GM18867 (cell line): ENCODE measurements at regions not wholly inside any gene's neighbourhood (a gene's known extent, or its start where the extent isn't known, plus 50 kb on each side); places are given as distances from the start of the nearest gene placed in this dataset.

Source experiments
- ATAC-seq: cut with Tn5 transposase; IDR thresholded peaks from one replicate; pipeline ENCODE4 v1.9.1; 2021; ENCODE audit warnings: mild to moderate bottlenecking, moderate library complexity; ENCODE audit not compliant: unreplicated experiment

DNA sequence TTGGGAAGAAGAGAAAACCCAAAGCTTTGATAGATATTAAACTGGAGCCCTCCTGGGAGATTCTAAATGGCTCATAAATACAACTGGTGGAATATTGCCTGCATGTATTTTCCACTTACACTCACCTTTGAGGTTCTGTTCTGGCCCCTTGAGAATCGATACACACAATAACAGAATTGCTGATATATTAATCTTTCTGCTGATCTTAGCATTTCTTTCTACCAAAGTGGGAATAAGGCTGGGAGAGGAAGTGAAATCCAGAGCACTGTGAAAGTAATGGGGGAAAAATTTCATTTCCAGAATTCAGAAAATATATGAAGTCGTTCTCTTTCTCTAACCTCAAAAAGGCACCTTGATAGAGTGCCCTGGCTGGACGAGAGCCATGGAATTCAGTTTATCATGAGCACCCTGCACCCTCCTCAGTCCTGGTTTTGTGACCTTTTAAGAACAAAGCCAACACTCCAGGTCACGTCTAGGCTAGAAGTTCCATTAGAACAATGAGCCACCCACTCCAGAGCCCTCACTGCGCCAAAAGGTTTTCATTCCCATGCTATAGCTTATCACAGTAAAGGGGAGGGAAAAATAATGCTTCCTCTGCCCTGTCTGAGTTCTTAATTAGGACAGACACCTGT lies 244.5 kb downstream of the CD83 start:
- no peak for ATAC-seq

DNA sequence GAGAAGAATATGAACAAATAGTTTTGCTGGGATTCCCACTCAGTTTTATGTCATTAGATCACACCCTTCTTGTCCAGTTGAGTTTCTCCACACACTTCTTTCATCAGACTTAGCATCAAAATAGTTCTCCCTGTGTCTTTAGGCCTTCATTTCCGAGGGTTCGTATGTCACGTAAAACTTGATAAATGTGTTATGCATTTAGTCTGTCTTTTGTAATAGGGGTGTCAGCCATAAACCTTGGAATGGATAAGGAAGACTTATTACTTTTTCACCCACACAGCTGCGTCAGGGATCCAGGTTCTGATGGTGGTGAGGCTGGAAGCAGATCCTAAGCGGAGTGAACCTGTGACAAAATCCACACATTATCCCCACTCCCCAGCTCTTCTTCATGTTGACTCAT lies 246.8 kb downstream of the CD83 start:
- no peak for ATAC-seq

DNA sequence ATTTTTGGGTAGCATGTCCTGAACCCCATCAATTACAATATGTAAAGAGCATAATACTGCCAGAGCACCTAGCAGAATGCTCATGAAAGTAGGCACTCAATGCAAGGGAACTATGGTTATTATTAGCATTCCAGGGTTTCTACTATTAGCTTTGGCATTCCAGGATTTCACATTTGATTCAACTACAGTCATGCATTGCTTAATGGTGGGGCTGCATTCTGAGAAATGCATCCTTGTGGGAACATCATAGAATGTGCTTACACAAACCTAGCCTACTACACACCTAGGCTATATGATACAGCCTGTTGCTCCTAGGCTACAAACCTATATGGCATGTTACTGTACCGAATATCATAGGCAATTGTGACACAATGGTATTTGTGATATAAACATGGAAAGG lies 247.8 kb downstream of the CD83 start:
- no peak for ATAC-seq

DNA sequence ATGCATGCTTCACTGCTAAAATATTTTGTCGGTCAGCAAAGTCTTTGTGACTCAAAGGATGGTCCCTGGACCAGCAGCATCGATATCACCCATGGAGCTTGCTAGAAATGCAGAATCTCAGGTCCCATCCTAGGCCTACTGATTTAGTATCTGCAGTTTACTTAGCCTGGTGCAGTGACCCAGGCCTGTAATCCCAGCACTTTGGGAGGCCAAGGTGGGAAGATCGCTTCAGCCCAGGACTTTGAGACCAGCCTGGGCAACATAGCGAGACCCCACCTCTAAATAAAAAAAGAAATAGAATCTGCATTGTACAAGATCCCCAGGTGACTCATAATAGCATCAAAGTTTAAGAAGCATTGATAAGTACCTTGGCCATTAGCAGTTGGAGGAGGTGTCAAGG lies 248.7 kb downstream of the CD83 start:
- no peak for ATAC-seq

- no peak for ATAC-seq
These were observed 249.3 kb downstream of the CD83 start for GRCh38 chr6:14366872-14367271.

DNA sequence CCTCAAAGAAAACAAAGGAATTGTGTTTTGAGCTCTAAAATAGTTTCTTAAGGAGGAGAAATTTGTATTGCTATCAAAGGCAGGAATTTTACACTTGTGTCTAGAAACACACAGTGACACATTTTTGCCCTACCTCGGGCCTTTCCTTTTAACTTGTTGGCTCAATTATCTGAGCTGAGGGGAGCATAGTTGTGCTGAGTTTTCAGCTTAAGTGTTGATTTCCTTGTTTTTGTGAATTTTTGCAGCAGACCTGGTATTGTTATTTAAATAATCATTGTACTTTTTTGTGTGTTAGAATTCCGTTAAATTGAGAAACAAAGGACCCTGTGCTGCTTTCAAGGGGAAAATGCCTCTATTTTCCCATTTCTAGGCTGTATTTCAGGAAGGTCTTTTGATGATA lies 249.7 kb downstream of the CD83 start:
- no peak for ATAC-seq

DNA sequence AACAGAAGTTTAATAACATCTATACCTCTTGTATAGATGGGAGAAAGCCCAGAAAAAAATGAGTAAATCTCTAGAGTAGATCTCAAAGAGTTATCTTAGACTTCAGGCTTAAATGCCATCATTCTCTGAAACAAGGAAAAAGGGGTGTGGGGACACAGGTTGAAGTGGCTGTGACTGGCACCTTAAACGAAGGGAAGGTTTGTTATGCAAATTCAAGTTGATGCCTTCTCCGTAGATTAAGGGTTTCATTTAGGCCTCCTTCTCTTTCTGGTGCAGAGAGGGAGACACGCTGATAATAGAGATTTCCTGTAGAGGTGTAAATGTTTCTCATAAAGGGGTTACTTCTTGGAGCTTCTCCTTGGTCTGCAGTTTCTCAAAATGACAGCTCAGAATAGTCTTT lies 252.1 kb downstream of the CD83 start:
- no peak for ATAC-seq

- no peak for ATAC-seq
These were observed 254.0 kb downstream of the CD83 start for GRCh38 chr6:14371530-14371929.

DNA sequence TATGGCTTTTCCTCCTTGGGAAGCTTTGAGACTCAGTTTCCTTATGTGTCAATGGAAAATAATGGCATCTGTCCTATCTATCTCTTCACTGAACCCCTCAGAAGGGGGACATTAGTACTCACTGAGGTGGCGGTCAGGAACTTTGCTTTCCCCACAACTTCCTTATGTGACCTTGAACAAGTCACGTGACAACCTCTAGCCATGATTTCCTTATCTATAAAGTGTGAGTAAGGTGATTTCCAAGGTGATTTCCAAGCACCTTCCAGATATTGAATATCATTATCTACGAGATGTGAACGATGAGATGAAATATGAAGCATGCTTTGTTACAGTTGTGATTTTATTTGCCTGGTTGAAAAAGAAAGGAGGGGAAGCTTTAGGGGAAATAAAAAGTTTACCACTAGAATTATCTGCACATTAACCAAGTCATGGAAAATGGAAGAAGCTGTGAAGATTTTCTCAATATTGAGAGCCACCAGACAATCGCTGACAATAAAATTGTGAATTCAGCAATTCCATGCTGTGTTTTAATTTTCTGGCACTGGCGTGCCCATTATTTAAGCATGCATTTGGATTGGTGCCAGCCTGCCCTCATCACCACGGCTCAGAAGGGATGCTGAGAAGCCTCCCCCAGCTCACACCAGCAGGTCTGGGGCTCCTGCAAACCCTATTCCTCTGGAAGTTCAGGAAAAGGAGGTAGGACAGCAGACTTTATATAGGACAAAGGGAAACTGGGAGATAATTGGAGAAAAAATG lies 255.3 kb downstream of the CD83 start:
- ATAC-seq = no peak

GRCh38 chr6:14373648-14374437 lies 256.3 kb downstream of the CD83 start:
- ATAC-seq = no peak

- ATAC-seq = no peak
These were observed 258.4 kb downstream of the CD83 start for GRCh38 chr6:14375930-14376329.

GRCh38 chr6:14379568-14379967 lies 262.0 kb downstream of the CD83 start:
- ATAC-seq = no peak

DNA sequence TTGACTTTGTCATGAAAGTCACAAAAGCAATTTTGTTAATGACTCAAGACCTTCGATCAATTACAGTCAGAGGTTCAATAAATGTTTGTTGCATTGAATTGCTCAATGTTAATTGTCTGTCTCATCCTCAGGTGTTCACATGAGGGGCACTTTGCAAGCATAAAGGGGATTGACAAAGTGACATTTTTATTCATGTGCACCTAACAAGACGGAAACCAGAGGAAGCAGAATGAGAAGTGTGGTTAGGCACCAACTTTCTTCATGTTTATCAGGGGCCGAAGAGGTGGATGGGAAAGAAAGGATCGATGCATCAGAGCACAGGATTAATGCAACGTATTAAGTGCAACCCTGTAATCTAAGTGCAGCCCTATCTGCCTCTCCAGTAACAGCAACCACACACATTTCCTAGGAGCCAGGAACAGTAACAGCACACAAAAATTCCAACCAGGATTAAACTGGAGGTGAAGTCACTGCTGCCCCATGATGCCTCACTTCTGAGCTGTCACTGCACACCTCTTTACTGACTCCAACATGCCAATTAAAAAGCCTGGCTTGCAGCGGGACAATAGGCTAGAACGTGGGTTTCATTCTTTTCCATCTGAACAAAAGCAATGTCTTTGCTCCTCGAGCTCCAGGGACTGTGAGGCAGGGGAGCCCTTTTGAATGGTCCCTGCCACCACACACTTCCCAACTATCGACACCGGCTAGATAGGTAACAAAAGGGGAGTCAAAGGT lies 262.7 kb downstream of the CD83 start:
- no peak for ATAC-seq

- no peak for ATAC-seq
These were observed 263.6 kb downstream of the CD83 start for GRCh38 chr6:14380901-14381828.

DNA sequence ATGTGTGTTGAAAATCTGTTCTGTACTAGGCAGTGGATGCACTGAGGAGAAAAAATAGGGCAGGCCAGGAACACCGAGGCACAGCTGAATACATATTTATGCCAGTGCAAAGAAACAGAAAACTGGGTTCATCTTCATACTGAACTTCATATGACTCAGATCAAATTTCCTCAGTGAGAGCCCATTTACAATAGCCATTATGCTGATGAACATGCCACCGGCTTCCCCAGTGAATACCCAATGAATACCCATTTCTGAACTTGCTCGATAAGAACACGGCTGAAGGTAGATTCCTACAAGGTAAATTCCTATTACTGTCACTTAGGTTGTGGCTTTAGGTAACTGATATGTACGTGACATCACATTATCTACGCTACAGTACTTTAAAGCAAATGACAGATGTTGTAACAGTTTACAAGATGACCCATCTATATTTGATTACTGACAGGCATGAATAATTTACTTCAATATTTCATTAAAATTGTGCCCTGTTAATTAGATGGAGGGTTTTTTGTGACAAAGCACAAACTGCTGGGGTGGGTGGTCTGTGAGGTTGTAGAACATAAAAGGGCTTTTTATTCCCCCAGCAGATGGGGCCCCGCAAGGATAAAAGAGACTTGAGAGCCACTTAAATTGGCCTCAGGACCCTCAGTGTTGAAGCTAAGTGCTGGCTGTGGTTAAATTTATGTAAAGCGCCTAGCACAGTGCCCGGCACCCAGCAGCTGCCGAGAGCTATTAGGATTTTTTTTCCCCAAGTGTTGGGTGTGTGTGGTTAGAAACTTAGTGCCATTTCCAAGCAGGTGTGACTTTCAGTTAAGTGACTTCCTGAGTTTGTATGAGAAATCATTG lies 264.5 kb downstream of the CD83 start:
- ATAC-seq = peak; percentile 70

GRCh38 chr6:14382678-14383236 lies 265.2 kb downstream of the CD83 start:
- no peak for ATAC-seq

GRCh38 chr6:14383393-14384174 lies 266.0 kb downstream of the CD83 start:
- ATAC-seq = no peak
